OCI-LY7 (cell line): ENCODE measurements at regions not wholly inside any gene's neighbourhood (a gene's known extent, or its start where the extent isn't known, plus 50 kb on each side); places are given as distances from the start of the nearest gene placed in this dataset.
"Not testable (repeated sequence)": the region's sequence is repeated elsewhere in the genome, so short reads cannot be mapped to it uniquely, and the experiment has no call there.

Experiments used
- BruUV-seq: library from RNA; stranded (reverse); fragments of 400-500 nt; replicated peaks from 2 replicates; lab custom pipeline; 2021; lab: Mats Ljungman, UMichigan
- CTCF ChIA-PET: fragments of 300-600 bp; sonication (Branson Sonifier 250); formaldehyde crosslinking; loops from one replicate; lab custom pipeline; 2022; ENCODE audit warnings: antibody characterized with exemption; ENCODE audit not compliant: unreplicated experiment; lab: Charles Lee
- POLR2A ChIA-PET: fragments of 300-600 bp; sonication (Branson Sonifier 250); formaldehyde crosslinking; loops from one replicate; lab custom pipeline; 2022; ENCODE audit warnings: antibody characterized with exemption; lab: Charles Lee
- DNase-seq: peaks from one replicate; pipeline ENCODE4 v3.0.0-alpha.2; 2015; ENCODE audit warnings: low spot score
- H2AFZ ChIP-seq: fragments of 200-600 bp; sonication (generic), shearing (Covaris generic); 2 replicates; pipeline ENCODE4 v1.6.1; 2014; ENCODE audit warnings: mild to moderate bottlenecking, antibody characterized with exemption, low read length, moderate library complexity
- H3K27ac ChIP-seq: fragments of 200-600 bp; sonication (generic); 2 replicates; pipeline ENCODE4 v1.5.1; 2014; ENCODE audit warnings: mixed run types, low read depth, mild to moderate bottlenecking, moderate library complexity, low read length, inconsistent platforms; ENCODE audit not compliant: poor library complexity, severe bottlenecking
- H3K36me3 ChIP-seq: fragments of 200-600 bp; sonication (generic); 2 replicates; pipeline ENCODE4 v1.6.1; 2014; ENCODE audit warnings: mild to moderate bottlenecking, antibody characterized with exemption, low read length, moderate library complexity, mixed read lengths; ENCODE audit not compliant: insufficient read depth
- H3K4me1 ChIP-seq: fragments of 200-600 bp; sonication (generic); 2 replicates; pipeline ENCODE4 v1.5.1; 2014; ENCODE audit warnings: mild to moderate bottlenecking, low read length; ENCODE audit not compliant: insufficient read depth, poor library complexity, severe bottlenecking
- H3K4me2 ChIP-seq: fragments of 200-600 bp; sonication (generic); 2 replicates; pipeline ENCODE4 v1.6.1; 2014; ENCODE audit warnings: mild to moderate bottlenecking, low read length
- H3K4me3 ChIP-seq: fragments of 200-600 bp; sonication (generic); 2 replicates; pipeline ENCODE4 v1.5.1; 2014; ENCODE audit warnings: mild to moderate bottlenecking, low read depth, low read length; ENCODE audit not compliant: poor library complexity, severe bottlenecking
- H3K79me2 ChIP-seq: fragments of 200-600 bp; sonication (generic); 2 replicates; pipeline ENCODE4 v1.6.1; 2016; ENCODE audit warnings: low read depth, mild to moderate bottlenecking, low read length, moderate library complexity, mixed read lengths; ENCODE audit not compliant: insufficient read depth
- H3K9me2 ChIP-seq: fragments of 200-600 bp; sonication (generic); 2 replicates; pipeline ENCODE4 v1.6.1; 2016; ENCODE audit warnings: mild to moderate bottlenecking, low read length, mixed read lengths; ENCODE audit not compliant: insufficient read depth
- H3K9me3 ChIP-seq: fragments of 200-600 bp; sonication (generic); 2 replicates; pipeline ENCODE4 v1.6.1; 2014; ENCODE audit warnings: mild to moderate bottlenecking, mixed run types, low read length, mixed read lengths
- H4K20me1 ChIP-seq: fragments of 200-600 bp; sonication (generic); 2 replicates; pipeline ENCODE4 v1.6.1; 2014; ENCODE audit warnings: mild to moderate bottlenecking, antibody characterized with exemption, low read length, moderate library complexity, mixed read lengths; ENCODE audit not compliant: insufficient read depth
- CTCF ChIP-seq: fragments of 200-600 bp; sonication (generic); conservative IDR thresholded peaks from 2 replicates; pipeline ENCODE4 v1.5.1; 2014; ENCODE audit warnings: mild to moderate bottlenecking, antibody characterized with exemption, low read length, moderate library complexity, mixed read lengths
- EZH2phosphoT487 ChIP-seq: fragments of 200-600 bp; sonication (generic); IDR thresholded peaks from 2 replicates; pipeline ENCODE4 v1.6.1; 2018; ENCODE audit warnings: low read depth, borderline replicate concordance, mild to moderate bottlenecking, mixed run types, antibody characterized with exemption, low read length, moderate library complexity, mixed read lengths
- intact Hi-C: fragments of 100-400 bp; cut with micrococcal nuclease; formaldehyde crosslinking; loops from one replicate; pipeline ENCODE4 v1.10.0; 2022; ENCODE audit not compliant: unreplicated experiment

GRCh38 chrX:7485061-7485460, 337.1 kb upstream of the PUDP start:
- POLR2A ChIA-PET: no interaction called here
- no peak overlapping the region for H3K4me2 ChIP-seq
- CTCF ChIA-PET: no interaction called here
- H3K9me2 ChIP-seq: no peaks in the 10 kb centered on the region
- DNase-seq: no peak
- H4K20me1 ChIP-seq: no peaks in the 10 kb centered on the region
- no peak overlapping the region for H3K27ac ChIP-seq
- H3K79me2 ChIP-seq: no peaks in the 10 kb centered on the region
- BruUV-seq: no TSS peak
- H3K4me1 ChIP-seq: no peaks in the 10 kb centered on the region
- H3K9me3 ChIP-seq: no peaks in the 10 kb centered on the region
- no peak overlapping the region for H2AFZ ChIP-seq
- intact Hi-C loops: no loop called here
- no peak overlapping the region for H3K4me3 ChIP-seq
- H3K36me3 ChIP-seq: no peaks in the 10 kb centered on the region
- no peak for TF ChIP-seq CTCF
- no peak for TF ChIP-seq EZH2phosphoT487

GRCh38 chrX:7480721-7481120, 332.8 kb upstream of the PUDP start:
- no peak overlapping the region for H3K27ac ChIP-seq
- no peaks in the 10 kb centered on the region for H3K79me2 ChIP-seq
- no peak overlapping the region for H2AFZ ChIP-seq
- CTCF ChIA-PET: no interaction called here
- no peaks in the 10 kb centered on the region for H3K4me1 ChIP-seq
- BruUV-seq: no TSS peak
- no peak for TF ChIP-seq EZH2phosphoT487
- no peak for TF ChIP-seq CTCF
- H3K9me3 ChIP-seq: no peaks in the 10 kb centered on the region
- H3K9me2 ChIP-seq: no peaks in the 10 kb centered on the region
- DNase-seq: no peak
- H3K4me2 ChIP-seq: no peak overlapping the region
- POLR2A ChIA-PET: interaction anchor here (0.7 kb wide), 1 partner anchor 85 kb away, joined by 3 read pairs; no protein-coding TSS in a partner anchor
- no peaks in the 10 kb centered on the region for H4K20me1 ChIP-seq
- no peak overlapping the region for H3K4me3 ChIP-seq
- intact Hi-C loops: no loop called here
- H3K36me3 ChIP-seq: no peaks in the 10 kb centered on the region

- no peak for DNase-seq
- no peaks in the 10 kb centered on the region for H3K36me3 ChIP-seq
- intact Hi-C loops: no loop called here
- no peak overlapping the region for H3K27ac ChIP-seq
- H4K20me1 ChIP-seq: no peaks in the 10 kb centered on the region
- no peak overlapping the region for H3K4me2 ChIP-seq
- TF ChIP-seq EZH2phosphoT487: no peak
- no peak for TF ChIP-seq CTCF
- no peaks in the 10 kb centered on the region for H3K79me2 ChIP-seq
- no peak overlapping the region for H3K4me3 ChIP-seq
- no peaks in the 10 kb centered on the region for H3K4me1 ChIP-seq
- no TSS peak for BruUV-seq
- no peaks in the 10 kb centered on the region for H3K9me2 ChIP-seq
- no peaks in the 10 kb centered on the region for H3K9me3 ChIP-seq
- ChIA-PET CTCF (no interaction called here), POLR2A (no interaction called here)
- no peak overlapping the region for H2AFZ ChIP-seq
These were observed 314.2 kb upstream of the PUDP start for GRCh38 chrX:7462110-7462509.

- H3K9me3 ChIP-seq, CTCF ChIA-PET, BruUV-seq, H3K4me3 ChIP-seq, intact Hi-C loops, H3K36me3 ChIP-seq, H3K4me2 ChIP-seq, H3K79me2 ChIP-seq, H2AFZ ChIP-seq, H3K27ac ChIP-seq, H4K20me1 ChIP-seq, H3K4me1 ChIP-seq, H3K9me2 ChIP-seq, DNase-seq, POLR2A ChIA-PET: not testable (repeated sequence)
These were observed 313.1 kb upstream of the PUDP start for GRCh38 chrX:7461051-7461450.
